ENCODE measurements at regions not wholly inside any gene's neighbourhood (a gene's known extent, or its start where the extent isn't known, plus 50 kb on each side); places are given as distances from the start of the nearest gene placed in this dataset.

DNA sequence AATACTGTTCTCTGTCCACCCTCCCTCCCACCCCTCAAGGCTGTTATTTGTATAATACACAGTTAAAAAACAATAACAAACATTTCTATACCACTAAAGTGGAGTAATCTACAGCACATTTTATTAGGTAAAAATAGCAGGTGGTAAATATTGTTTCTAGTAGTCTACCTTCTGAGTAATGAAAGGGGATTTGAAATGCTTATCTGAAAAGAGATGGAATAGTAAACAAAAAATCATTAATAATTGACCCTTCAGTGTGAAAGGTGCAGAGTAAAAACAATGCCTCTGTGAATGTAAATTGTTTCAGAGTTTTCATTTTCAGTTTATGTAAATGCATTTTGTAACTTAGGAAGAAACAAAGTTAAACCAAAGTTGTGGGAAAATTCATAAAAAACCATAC lies 321.2 kb downstream of the SLC16A7 start:
- DNase-seq (ENCODE audit: insufficient read length, low spot score) (no peak), FAIRE-seq (no peak)
- TF ChIP-seq, protein P1, sequence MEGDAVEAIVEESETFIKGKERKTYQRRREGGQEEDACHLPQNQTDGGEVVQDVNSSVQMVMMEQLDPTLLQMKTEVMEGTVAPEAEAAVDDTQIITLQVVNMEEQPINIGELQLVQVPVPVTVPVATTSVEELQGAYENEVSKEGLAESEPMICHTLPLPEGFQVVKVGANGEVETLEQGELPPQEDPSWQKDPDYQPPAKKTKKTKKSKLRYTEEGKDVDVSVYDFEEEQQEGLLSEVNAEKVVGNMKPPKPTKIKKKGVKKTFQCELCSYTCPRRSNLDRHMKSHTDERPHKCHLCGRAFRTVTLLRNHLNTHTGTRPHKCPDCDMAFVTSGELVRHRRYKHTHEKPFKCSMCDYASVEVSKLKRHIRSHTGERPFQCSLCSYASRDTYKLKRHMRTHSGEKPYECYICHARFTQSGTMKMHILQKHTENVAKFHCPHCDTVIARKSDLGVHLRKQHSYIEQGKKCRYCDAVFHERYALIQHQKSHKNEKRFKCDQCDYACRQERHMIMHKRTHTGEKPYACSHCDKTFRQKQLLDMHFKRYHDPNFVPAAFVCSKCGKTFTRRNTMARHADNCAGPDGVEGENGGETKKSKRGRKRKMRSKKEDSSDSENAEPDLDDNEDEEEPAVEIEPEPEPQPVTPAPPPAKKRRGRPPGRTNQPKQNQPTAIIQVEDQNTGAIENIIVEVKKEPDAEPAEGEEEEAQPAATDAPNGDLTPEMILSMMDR (IDR thresholded peaks at IDR 0.05; ENCODE audit: insufficient read depth, missing control alignments), result no peak

DNA sequence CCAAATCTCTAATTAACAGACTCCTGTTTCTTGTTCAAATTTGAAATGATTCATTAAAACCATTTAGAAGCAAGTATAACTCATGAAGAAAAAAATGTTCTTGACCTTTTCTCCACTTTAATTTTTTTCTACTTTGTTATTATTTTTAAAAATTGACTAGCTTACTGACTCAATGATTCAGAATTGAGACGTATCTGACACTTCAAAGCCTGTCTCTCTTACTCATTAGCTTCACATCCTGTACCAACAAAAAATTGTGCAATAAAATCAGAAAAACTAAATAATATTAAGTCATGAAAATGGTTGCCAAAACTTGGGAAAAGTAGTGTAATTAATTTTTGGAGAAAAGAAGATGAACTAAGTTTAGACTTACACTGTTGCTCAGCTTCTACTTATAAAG lies 331.2 kb downstream of the SLC16A7 start:
- DNase-seq (ENCODE audit: insufficient read length, low spot score) (no peak), FAIRE-seq (no peak)
- TF ChIP-seq, protein P1 (IDR thresholded peaks at IDR 0.05; ENCODE audit: insufficient read depth, missing control alignments), result no peak

DNA sequence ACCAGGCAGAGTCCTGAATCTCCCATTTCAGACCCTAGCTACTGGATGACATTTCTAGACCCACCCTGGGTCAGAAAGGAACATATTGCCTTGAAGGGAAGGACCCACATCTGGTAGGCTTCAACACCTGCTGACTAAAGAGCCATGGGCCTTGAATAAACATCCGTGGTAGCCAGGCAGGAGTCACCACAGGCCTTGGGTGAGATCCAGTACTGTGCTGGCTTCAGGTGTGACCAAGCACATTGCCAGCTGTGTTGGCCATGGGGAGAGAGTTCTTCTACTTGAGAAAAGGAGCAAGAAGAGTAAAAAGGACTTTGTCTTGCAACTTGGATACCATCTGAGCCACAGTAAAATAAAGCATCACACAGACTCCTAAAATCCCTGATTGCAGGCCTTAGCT lies 332.6 kb downstream of the SLC16A7 start:
- no peak for FAIRE-seq
- TF ChIP-seq, protein P1 (IDR thresholded peaks at IDR 0.05; ENCODE audit: insufficient read depth, missing control alignments), result no peak
- no peak for DNase-seq (ENCODE audit: insufficient read length, low spot score)

DNA sequence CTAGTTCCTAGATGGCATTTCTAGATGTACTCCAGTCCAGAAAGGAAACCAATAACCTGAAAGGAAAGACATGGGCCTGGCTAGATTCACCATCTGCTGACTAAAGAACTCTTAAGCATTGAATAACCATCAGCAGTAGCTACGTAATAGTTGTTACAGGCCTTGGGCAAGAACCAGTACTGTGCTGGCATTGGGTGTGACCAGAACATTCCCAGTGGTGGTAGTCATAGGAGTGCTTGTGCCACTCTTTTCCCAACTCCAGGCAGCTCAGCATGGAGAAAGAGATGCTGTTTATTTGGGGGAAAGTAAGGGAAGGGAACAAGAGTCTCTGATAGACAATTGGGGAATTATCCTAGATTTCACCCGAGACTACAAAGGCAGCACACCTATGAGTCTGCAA lies 333.3 kb downstream of the SLC16A7 start:
- no peak for DNase-seq (ENCODE audit: insufficient read length, low spot score)
- FAIRE-seq, result no peak
- TF ChIP-seq, protein P1 (IDR thresholded peaks at IDR 0.05; ENCODE audit: insufficient read depth, missing control alignments), result no peak

DNA sequence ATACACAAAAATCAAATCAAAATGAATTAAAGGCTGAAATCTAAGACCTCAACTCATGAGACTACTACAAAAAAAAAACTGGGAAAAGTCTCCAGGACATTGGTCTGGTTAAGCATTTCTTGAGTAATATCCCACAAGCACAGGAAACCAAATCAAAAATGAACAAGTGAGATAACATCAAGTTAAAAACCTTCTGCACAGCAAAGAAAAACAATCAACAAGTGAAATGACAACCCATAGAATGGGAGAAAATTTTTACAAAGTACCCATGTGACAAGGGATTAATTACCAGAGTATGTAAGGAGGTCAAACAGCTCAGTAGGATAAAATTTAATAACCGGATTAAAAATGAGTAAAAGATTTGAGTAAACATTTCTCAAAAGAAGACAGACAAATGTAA lies 338.7 kb downstream of the SLC16A7 start:
- FAIRE-seq (no peak), DNase-seq (ENCODE audit: insufficient read length, low spot score) (no peak)
- TF ChIP-seq, protein P1 (IDR thresholded peaks at IDR 0.05; ENCODE audit: insufficient read depth, missing control alignments), result no peak

DNA sequence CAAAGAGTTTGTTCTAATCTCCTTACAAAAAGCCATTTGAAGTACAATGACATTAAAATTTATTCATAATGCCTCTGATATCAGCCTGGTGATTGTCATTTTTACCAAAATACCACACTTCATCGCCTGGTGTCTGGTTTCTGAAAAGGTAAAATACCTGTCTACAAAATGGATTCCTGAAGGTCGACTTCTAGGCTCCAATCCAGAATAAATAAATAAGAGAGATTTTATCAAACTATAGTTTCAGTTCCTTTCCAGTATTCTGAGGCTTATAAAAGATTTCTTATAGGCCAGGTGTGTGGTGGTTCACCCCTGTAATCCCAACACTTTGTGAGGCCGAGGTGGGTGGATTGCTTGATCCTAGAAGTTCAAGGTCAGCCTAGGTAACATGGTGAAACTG lies 340.7 kb downstream of the SLC16A7 start:
- TF ChIP-seq, protein P1 (IDR thresholded peaks at IDR 0.05; ENCODE audit: insufficient read depth, missing control alignments), result no peak
- DNase-seq (ENCODE audit: insufficient read length, low spot score) (no peak), FAIRE-seq (no peak)

DNA sequence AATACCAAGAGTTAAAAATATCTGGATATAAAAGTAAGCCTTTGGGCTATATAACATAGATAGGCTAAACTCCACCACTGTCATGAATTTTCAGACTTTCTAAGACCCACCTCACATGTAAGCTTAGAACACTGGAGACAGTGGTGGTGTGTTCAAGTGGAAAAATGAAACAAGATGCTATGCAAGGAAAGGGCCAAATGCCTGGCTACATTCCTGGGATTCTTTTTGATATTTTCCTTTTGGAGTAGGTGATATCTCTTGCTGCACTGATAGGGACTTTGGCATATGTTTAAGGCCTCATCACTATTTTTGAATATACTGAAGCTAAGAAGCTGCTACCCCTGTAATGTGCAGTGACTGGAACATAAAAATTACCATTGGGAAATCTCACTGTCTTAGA lies 341.3 kb downstream of the SLC16A7 start:
- no peak for DNase-seq (ENCODE audit: insufficient read length, low spot score)
- TF ChIP-seq, protein P1 (IDR thresholded peaks at IDR 0.05; ENCODE audit: insufficient read depth, missing control alignments), result no peak
- no peak for FAIRE-seq
